Gastrocnemius medialis (tissue), 4 donors: ENCODE measurements at regions not wholly inside any gene's neighbourhood (a gene's known extent, or its start where the extent isn't known, plus 50 kb on each side); places are given as distances from the start of the nearest gene placed in this dataset.

Experiments
- ATAC-seq, 2 donors: fragments of 150-250 bp; one replicate each; pipeline ENCODE4 v1.9.1; 2016
- DNase-seq, 2 donors: peaks; one replicate each; pipeline ENCODE4 v3.0.0-alpha.2; 2019
- H3K27ac ChIP-seq, 4 donors: fragments of 200-600 bp; sonication (generic); 1 replicate in 1 of 4; 2 replicates in 3 of 4; pipeline ENCODE4 v1.5.1; 2016 to 2018; ENCODE audit warnings: mild to moderate bottlenecking in 2 of 4, moderate library complexity in 1 of 4
- H3K27me3 ChIP-seq, 3 donors: fragments of 200-600 bp; sonication (generic) in 2 of 3; 1 replicate in 1 of 3; 2 replicates in 2 of 3; pipeline versions ENCODE4 v1.5.1 to v1.6.0; 2016 to 2019; ENCODE audit warnings: mild to moderate bottlenecking in 1 of 3, moderate library complexity in 1 of 3
- H3K36me3 ChIP-seq, 2 donors: fragments of 200-600 bp; sonication (generic) in 1 of 2; one replicate each; pipeline ENCODE4 v1.5.1; 2017 to 2018
- H3K4me1 ChIP-seq, 2 donors: fragments of 200-600 bp; sonication (generic) in 1 of 2; one replicate each; pipeline ENCODE4 v1.5.1; 2016 to 2017; ENCODE audit warnings: mild to moderate bottlenecking in 2 of 2
- H3K4me3 ChIP-seq, 4 donors: fragments of 200-600 bp; sonication (generic) in 3 of 4; 1 replicate in 1 of 4; 2 replicates in 3 of 4; pipeline ENCODE4 v1.5.1; 2016 to 2019; ENCODE audit warnings: mild to moderate bottlenecking in 2 of 4
- H3K9me3 ChIP-seq, 3 donors: fragments of 200-600 bp; sonication (generic) in 2 of 3; 1 replicate in 1 of 3; 2 replicates in 2 of 3; pipeline ENCODE4 v1.5.1; 2016 to 2019
- POLR2A ChIP-seq, 2 donors: fragments of 450-650 bp; IDR thresholded peaks; one replicate each; pipeline ENCODE4 v1.6.1; 2017; ENCODE audit warnings: antibody characterized with exemption in 2 of 2, mild to moderate bottlenecking in 2 of 2, moderate library complexity in 2 of 2
- in situ Hi-C, 4 donors: fragments of 200-750 bp; cut with MboI; loops; one replicate each; pipeline versions ENCODE4 v1.15.0 to v1.8.0; 2017; ENCODE audit warnings: low sequenced_read_pairs in 4 of 4
- intact Hi-C: fragments of 100-400 bp; cut with DNase I; formaldehyde crosslinking; loops from one replicate; pipeline ENCODE4 v1.15.1; 2023; ENCODE audit warnings: low total_unique reads
- TF ChIP-seq, protein P1 (sequence below), 5 experiments: fragments of 450-650 bp in 3 of 5; fragments of 200-600 bp in 2 of 5; sonication (generic) in 2 of 5; IDR thresholded peaks in 4 of 5; conservative IDR thresholded peaks in 1 of 5; 1 replicate in 4 of 5; 2 replicates in 1 of 5; pipeline ENCODE4 v1.5.1; 2016 to 2019; ENCODE audit warnings: antibody characterized with exemption in 5 of 5, mild to moderate bottlenecking in 3 of 5, moderate library complexity in 3 of 5

DNA sequence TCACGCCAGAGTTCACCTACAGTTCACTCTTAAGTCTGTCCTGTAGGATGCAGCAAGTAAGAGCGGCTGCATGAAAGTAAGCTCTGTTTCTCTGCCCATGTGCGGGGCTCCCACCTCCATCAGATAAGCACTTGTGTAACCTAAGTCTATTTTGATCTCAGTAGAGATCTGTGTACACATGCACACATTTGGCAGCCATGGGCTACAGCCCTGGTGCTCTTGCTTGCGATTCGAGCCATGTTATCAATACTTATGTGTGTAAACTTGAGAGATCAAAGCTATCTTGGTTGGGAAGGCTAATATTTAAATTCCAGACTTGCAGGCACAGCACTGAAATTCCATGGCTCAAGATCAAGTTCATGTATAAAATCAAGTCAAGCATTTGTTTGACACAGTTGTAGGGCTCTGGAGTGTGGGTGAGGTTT is 244.7 kb upstream of the FGGY start:
- Histone ChIP-seq H3K4me1 (peaks cover 15 to 29% of the 10 kb centered on the region in 2 donors), H3K4me3 (no peak overlapping the region), H3K27me3 (no peaks in the 10 kb centered on the region), H3K36me3 (no peaks in the 10 kb centered on the region), H3K9me3 (no peaks in the 10 kb centered on the region), H3K27ac (no peak overlapping the region)
- ATAC-seq (no peak), DNase-seq (no peak)
- TF ChIP-seq POLR2A (IDR thresholded peaks at IDR 0.05): no peak
- TF ChIP-seq, protein P1, sequence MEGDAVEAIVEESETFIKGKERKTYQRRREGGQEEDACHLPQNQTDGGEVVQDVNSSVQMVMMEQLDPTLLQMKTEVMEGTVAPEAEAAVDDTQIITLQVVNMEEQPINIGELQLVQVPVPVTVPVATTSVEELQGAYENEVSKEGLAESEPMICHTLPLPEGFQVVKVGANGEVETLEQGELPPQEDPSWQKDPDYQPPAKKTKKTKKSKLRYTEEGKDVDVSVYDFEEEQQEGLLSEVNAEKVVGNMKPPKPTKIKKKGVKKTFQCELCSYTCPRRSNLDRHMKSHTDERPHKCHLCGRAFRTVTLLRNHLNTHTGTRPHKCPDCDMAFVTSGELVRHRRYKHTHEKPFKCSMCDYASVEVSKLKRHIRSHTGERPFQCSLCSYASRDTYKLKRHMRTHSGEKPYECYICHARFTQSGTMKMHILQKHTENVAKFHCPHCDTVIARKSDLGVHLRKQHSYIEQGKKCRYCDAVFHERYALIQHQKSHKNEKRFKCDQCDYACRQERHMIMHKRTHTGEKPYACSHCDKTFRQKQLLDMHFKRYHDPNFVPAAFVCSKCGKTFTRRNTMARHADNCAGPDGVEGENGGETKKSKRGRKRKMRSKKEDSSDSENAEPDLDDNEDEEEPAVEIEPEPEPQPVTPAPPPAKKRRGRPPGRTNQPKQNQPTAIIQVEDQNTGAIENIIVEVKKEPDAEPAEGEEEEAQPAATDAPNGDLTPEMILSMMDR (IDR thresholded peaks at IDR 0.05 in 4 of 5, conservative IDR thresholded peaks at IDR 0.05 in 1 of 5): no peak
- intact Hi-C loops (no loop called here), in situ Hi-C loops (loop anchor here in 2 of 4 donors (25.0 kb wide), 1 partner anchor 265 kb away; the partner anchor contains the start of gene JUN (in 2 of the 2))

DNA sequence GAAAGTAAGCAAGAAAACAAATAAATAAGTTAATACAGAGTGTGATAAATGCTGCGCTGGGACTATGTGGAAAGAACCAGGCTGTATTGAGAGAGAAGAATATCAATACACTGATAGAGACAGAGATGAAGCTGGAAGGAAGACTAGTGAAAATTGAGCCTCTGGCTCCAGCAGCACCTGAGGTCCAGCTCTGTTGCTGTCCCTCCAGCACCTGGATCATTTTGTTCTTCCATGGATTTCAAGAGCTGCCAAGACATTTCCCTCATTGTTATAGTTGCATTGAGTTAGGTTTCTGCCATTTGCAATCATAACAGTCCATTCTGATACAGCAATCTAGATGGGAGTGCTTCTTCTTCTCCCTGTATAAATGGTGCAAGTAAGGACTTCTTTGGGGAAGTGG is 242.7 kb upstream of the FGGY start:
- ATAC-seq (no peak), DNase-seq (no peak)
- peaks cover 22 to 39% of the 10 kb centered on the region in 2 donors for H3K4me1 ChIP-seq
- H3K27ac ChIP-seq: no peak overlapping the region
- TF ChIP-seq POLR2A (IDR thresholded peaks at IDR 0.05): no peak
- TF ChIP-seq, protein P1 (IDR thresholded peaks at IDR 0.05 in 4 of 5, conservative IDR thresholded peaks at IDR 0.05 in 1 of 5): no peak
- intact Hi-C loops: no loop called here
- no peaks in the 10 kb centered on the region for H3K36me3 ChIP-seq
- H3K4me3 ChIP-seq: no peak overlapping the region
- no peaks in the 10 kb centered on the region for H3K9me3 ChIP-seq
- in situ Hi-C loops: loop anchor here in 2 of 4 donors (25.0 kb wide), 1 partner anchor 267 kb away; the partner anchor contains the start of gene JUN (in 2 of the 2)
- no peaks in the 10 kb centered on the region for H3K27me3 ChIP-seq

DNA sequence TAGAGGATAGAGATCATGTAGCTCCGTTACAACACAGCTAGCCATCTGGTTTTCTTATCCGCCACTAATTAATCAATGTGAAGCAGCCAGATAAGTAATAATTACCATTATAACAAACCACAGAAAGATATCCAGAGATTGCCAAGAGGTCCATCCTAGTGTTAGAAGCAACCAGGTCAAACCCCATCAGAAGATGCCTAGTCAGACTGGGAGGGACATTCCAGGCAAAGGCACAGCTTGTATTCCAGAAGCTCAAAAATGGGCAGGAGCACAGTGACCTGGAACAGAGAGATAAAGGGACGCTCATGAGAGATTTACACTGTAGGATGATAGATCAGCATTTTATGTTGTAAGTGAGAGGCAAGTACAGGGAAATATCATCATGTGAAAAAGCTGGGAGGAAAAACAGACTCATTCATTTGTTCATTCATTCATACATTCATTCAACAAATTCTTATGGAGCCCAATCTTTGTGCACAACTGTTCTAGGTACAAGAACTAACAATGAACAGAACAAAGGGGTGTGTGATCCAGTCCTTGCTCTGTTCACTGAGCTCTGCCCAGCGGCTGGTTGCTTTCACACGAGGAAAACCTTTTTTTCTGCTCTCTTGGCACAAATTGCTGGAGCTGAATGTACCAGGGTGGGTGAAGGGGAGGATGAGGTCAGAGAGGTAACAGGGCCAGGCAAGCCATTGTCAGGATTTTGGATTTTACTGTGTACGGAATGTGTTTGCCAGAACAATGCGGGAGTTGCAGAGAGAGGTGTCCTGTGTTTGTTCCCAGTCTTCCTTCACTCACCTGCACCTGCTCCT is 240.8 kb upstream of the FGGY start:
- ATAC-seq (peak in 1 of 2 donors; percentile 53), DNase-seq (no peak)
- TF ChIP-seq, protein P1 (IDR thresholded peaks at IDR 0.05 in 4 of 5, conservative IDR thresholded peaks at IDR 0.05 in 1 of 5): no peak
- TF ChIP-seq POLR2A (IDR thresholded peaks at IDR 0.05): no peak
- intact Hi-C loops (loop anchor here (5.0 kb wide), 1 partner anchor 274 kb away; the partner anchor contains the start of gene JUN), in situ Hi-C loops (loop anchor here in 2 of 4 donors (25.0 kb wide), 1 partner anchor 269 kb away; the partner anchor contains the start of gene JUN (in 2 of the 2))
- Histone ChIP-seq H3K4me1 (peaks cover 22 to 41% of the 10 kb centered on the region in 2 donors), H3K27ac (peak overlapping the region; percentile 39 to 66 (median 58)), H3K36me3 (no peaks in the 10 kb centered on the region), H3K9me3 (no peaks in the 10 kb centered on the region), H3K27me3 (no peaks in the 10 kb centered on the region), H3K4me3 (no peak overlapping the region)

DNA sequence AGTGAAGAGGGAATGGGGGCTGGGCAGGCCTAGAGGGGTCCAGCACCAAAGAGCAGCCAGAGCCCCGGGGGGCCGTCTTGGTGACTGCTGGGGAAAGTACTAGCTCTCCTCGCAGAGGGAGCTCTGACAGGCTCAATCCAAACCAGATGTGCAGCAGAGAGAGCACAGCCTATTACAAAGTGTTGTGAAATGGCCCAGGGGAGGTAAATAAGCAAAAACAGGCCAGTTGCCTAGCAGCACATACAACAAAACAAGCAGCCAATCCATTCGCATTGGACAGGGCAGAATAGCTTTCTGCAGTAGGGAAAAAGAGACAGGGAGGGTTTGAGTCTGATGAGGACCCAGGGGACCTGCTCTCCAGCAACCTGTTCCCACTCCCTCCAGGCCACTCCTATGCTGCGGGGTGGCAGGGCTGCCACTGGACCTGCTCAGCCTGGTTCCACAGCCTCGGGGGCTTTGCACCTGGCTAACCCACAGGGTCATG is 239.6 kb upstream of the FGGY start:
- H3K4me3 ChIP-seq: no peak overlapping the region
- peak; percentile 80 to 82 for ATAC-seq
- no peaks in the 10 kb centered on the region for H3K9me3 ChIP-seq
- intact Hi-C loops: loop anchor here (5.0 kb wide), 1 partner anchor 275 kb away; the partner anchor contains the start of gene JUN
- peak; percentile 56 to 72 for DNase-seq
- TF ChIP-seq POLR2A (IDR thresholded peaks at IDR 0.05): no peak
- TF ChIP-seq, protein P1 (IDR thresholded peaks at IDR 0.05 in 4 of 5, conservative IDR thresholded peaks at IDR 0.05 in 1 of 5): no peak
- peak overlapping the region; percentile 43 to 66 (median 58) for H3K27ac ChIP-seq
- H3K27me3 ChIP-seq: no peaks in the 10 kb centered on the region
- peaks cover 26 to 47% of the 10 kb centered on the region in 2 donors for H3K4me1 ChIP-seq
- in situ Hi-C loops: loop anchor here in 2 of 4 donors (25.0 kb wide), 1 partner anchor 270 kb away; the partner anchor contains the start of gene JUN (in 2 of the 2)
- H3K36me3 ChIP-seq: no peaks in the 10 kb centered on the region
